Activated T-helper 2 cell treated with anti-CD3 and anti-CD28 coated beads, Interferon-gamma antibody, Interleukin-2, Interleukin-4, amounts not matched to agents 10 μg/mL and 5 μg/mL and 100 μg/mL, durations not matched to agents 14 hours and 24 hours and 36 hours (primary cell): ENCODE measurements at regions not wholly inside any gene's neighbourhood (a gene's known extent, or its start where the extent isn't known, plus 50 kb on each side); places are given as distances from the start of the nearest gene placed in this dataset.

Experiments used
- DNase-seq: peaks from one replicate; pipeline ENCODE4 v3.0.0; 2021; ENCODE audit warnings: low spot score
- H3K27ac Mint-ChIP-seq: one replicate; pipeline ENCODE4 v1.8.0; 2021; ENCODE audit warnings: mixed read lengths
- H3K27me3 Mint-ChIP-seq: one replicate; pipeline ENCODE4 v1.8.0; 2021; ENCODE audit warnings: low read depth, mixed read lengths
- H3K36me3 Mint-ChIP-seq: one replicate; pipeline ENCODE4 v1.8.0; 2021; ENCODE audit warnings: low read depth, mixed read lengths
- H3K4me1 Mint-ChIP-seq: one replicate; pipeline ENCODE4 v1.8.0; 2021; ENCODE audit warnings: low read depth, mixed read lengths
- H3K4me3 Mint-ChIP-seq: one replicate; pipeline ENCODE4 v1.8.0; 2021; ENCODE audit warnings: low read depth, mild to moderate bottlenecking, moderate library complexity, mixed read lengths
- H3K9me3 Mint-ChIP-seq: one replicate; pipeline ENCODE4 v1.8.0; 2021; ENCODE audit warnings: mixed read lengths
- intact Hi-C: fragments of 100-400 bp; cut with micrococcal nuclease; formaldehyde crosslinking; loops from one replicate; pipeline ENCODE4 v1.15.1; 2023

GRCh38 chr2:128682729-128683284, 364.1 kb upstream of the HS6ST1 start:
- Mint-ChIP-seq H3K36me3 (no peaks in the 10 kb centered on the region), H3K4me1 (peaks cover 24% of the 10 kb centered on the region), H3K27me3 (peaks cover 13% of the 10 kb centered on the region), H3K9me3 (no peaks in the 10 kb centered on the region), H3K4me3 (no peak overlapping the region), H3K27ac (no peak overlapping the region)
- intact Hi-C loops = no loop called here
- no peak for DNase-seq

- intact Hi-C loops = no loop called here
- peaks cover 6% of the 10 kb centered on the region for H3K27me3 Mint-ChIP-seq
- no peaks in the 10 kb centered on the region for H3K36me3 Mint-ChIP-seq
- DNase-seq = no peak
- H3K27ac Mint-ChIP-seq = no peak overlapping the region
- no peaks in the 10 kb centered on the region for H3K9me3 Mint-ChIP-seq
- H3K4me1 Mint-ChIP-seq = peaks cover 24% of the 10 kb centered on the region
- H3K4me3 Mint-ChIP-seq = no peak overlapping the region
Observed at GRCh38 chr2:128684523-128684922, 365.9 kb upstream of the HS6ST1 start.

- intact Hi-C loops = no loop called here
- Mint-ChIP-seq H3K27me3 (peaks cover 6% of the 10 kb centered on the region), H3K27ac (no peak overlapping the region), H3K36me3 (no peaks in the 10 kb centered on the region), H3K4me3 (no peak overlapping the region), H3K4me1 (peaks cover 24% of the 10 kb centered on the region), H3K9me3 (no peaks in the 10 kb centered on the region)
- DNase-seq = no peak
Observed at GRCh38 chr2:128685841-128686496, 367.3 kb upstream of the HS6ST1 start.

GRCh38 chr2:128686497-128686859, 367.8 kb upstream of the HS6ST1 start:
- no peaks in the 10 kb centered on the region for H3K36me3 Mint-ChIP-seq
- H3K27me3 Mint-ChIP-seq = peaks cover 4% of the 10 kb centered on the region
- H3K4me3 Mint-ChIP-seq = no peak overlapping the region
- no peak for DNase-seq
- H3K27ac Mint-ChIP-seq = no peak overlapping the region
- H3K9me3 Mint-ChIP-seq = no peaks in the 10 kb centered on the region
- intact Hi-C loops = no loop called here
- peaks cover 24% of the 10 kb centered on the region for H3K4me1 Mint-ChIP-seq

- H3K27ac Mint-ChIP-seq = no peak overlapping the region
Observed at GRCh38 chr2:128686881-128687555, 368.4 kb upstream of the HS6ST1 start.

GRCh38 chr2:128687565-128687964, 368.9 kb upstream of the HS6ST1 start:
- no peak for DNase-seq
- peaks cover 4% of the 10 kb centered on the region for H3K27me3 Mint-ChIP-seq
- H3K4me3 Mint-ChIP-seq = no peak overlapping the region
- H3K9me3 Mint-ChIP-seq = no peaks in the 10 kb centered on the region
- no peaks in the 10 kb centered on the region for H3K36me3 Mint-ChIP-seq
- peaks cover 24% of the 10 kb centered on the region for H3K4me1 Mint-ChIP-seq
- no peak overlapping the region for H3K27ac Mint-ChIP-seq
- intact Hi-C loops = no loop called here

More at GRCh38 chr2:128686881-128687555, 368.4 kb upstream of the HS6ST1 start:
- Mint-ChIP-seq H3K4me3 (no peak overlapping the region), H3K4me1 (peaks cover 24% of the 10 kb centered on the region), H3K36me3 (no peaks in the 10 kb centered on the region), H3K9me3 (no peaks in the 10 kb centered on the region), H3K27me3 (peaks cover 4% of the 10 kb centered on the region)
- intact Hi-C loops = no loop called here
- no peak for DNase-seq

DNA sequence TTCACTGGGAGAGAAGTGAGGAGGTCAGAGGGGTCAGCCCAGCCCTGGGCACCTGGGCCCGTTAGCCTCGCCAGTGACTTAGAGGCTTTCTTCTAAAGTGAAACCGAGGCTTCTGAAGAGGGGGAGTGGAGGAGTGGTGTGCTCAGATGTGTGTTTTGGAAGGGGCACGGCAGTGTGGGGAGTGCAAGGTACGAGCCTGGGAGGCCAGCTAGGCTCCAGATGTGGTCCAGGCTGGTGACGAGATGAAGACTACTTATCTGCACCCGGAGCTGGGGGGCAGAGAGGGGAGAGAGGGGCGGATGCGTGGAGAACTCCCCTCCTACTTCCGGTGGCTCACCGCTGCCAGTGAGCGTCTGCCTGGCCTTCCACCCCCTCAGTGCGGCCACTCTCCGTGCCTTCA, 371.3 kb upstream of the HS6ST1 start:
- peaks cover 24% of the 10 kb centered on the region for H3K4me1 Mint-ChIP-seq
- no peaks in the 10 kb centered on the region for H3K36me3 Mint-ChIP-seq
- H3K27me3 Mint-ChIP-seq = peaks cover 4% of the 10 kb centered on the region
- DNase-seq = no peak
- no peak overlapping the region for H3K27ac Mint-ChIP-seq
- intact Hi-C loops = no loop called here
- no peak overlapping the region for H3K4me3 Mint-ChIP-seq
- no peaks in the 10 kb centered on the region for H3K9me3 Mint-ChIP-seq

DNA sequence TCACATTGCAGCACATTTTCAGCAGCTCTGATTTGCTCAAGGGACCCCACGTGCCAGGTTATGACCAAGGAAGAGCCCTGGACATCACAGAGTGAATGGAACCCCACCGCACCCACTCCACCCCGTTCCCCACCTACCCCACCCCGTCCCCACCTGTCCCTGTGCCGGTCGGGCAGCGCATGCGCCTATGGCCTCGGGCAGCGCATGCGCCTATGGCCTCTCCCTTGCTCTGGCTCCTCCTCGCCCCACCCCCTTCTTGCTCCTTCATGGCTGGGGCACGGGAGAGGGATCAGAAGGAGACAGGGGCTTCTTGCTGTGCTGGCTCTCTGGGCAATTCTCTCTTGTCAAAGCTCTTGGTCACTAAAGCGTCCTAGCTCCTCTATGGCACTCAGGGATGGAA, 371.8 kb upstream of the HS6ST1 start:
- peaks cover 20% of the 10 kb centered on the region for H3K4me1 Mint-ChIP-seq
- no peaks in the 10 kb centered on the region for H3K36me3 Mint-ChIP-seq
- H3K4me3 Mint-ChIP-seq = no peak overlapping the region
- peaks cover 8% of the 10 kb centered on the region for H3K27me3 Mint-ChIP-seq
- no peak overlapping the region for H3K27ac Mint-ChIP-seq
- no peaks in the 10 kb centered on the region for H3K9me3 Mint-ChIP-seq
- intact Hi-C loops = no loop called here
- DNase-seq = no peak

DNA sequence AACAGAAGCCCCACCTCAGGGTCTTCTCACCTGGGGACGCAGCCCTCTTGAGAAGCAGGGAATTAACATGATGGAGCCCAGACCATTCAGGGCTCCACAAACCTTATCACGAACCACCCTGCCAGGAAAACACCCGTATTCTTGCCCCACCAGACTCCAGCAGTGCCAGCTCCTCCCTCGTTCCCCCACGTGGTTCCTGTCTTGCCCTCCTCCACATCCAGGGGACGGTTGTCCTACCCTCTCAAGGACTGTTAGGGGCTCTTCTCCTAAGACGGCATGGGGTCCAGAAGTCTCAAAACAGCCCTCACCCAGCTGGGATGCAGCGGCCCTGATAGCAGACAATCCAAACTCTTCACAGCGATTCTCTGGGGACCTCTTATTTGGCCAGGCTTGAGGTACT, 372.2 kb upstream of the HS6ST1 start:
- Mint-ChIP-seq H3K4me1 (peaks cover 16% of the 10 kb centered on the region), H3K9me3 (no peaks in the 10 kb centered on the region), H3K27me3 (peaks cover 12% of the 10 kb centered on the region), H3K27ac (no peak overlapping the region), H3K36me3 (no peaks in the 10 kb centered on the region), H3K4me3 (no peak overlapping the region)
- DNase-seq = no peak
- intact Hi-C loops = no loop called here

DNA sequence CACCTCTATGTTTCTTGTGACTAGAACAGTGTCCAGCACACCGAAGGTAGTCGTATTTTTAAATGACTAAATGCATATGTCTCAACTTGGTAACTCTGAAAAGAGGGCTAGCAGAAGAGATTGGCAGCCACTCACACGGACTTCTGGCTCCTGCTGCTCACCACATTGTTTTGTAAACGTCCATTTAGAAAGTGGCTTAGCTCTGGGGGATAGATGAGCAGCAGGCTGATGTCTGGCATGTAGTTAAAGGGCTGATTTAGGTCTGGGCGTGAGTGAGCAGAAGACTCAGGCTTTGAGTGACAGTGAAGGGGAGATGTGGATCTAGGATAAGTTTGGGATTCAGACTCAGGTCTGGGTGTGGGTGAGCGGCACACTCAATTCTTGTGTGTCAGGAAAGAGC, 372.9 kb upstream of the HS6ST1 start:
- Mint-ChIP-seq H3K4me3 (no peak overlapping the region), H3K9me3 (no peaks in the 10 kb centered on the region), H3K36me3 (no peaks in the 10 kb centered on the region), H3K4me1 (peaks cover 10% of the 10 kb centered on the region), H3K27ac (no peak overlapping the region), H3K27me3 (peaks cover 18% of the 10 kb centered on the region)
- no peak for DNase-seq
- intact Hi-C loops = no loop called here

- no peak for DNase-seq
- no peaks in the 10 kb centered on the region for H3K9me3 Mint-ChIP-seq
- H3K4me1 Mint-ChIP-seq = no peaks in the 10 kb centered on the region
- H3K36me3 Mint-ChIP-seq = no peaks in the 10 kb centered on the region
- no peak overlapping the region for H3K4me3 Mint-ChIP-seq
- H3K27ac Mint-ChIP-seq = no peak overlapping the region
- intact Hi-C loops = no loop called here
- H3K27me3 Mint-ChIP-seq = peaks cover 25% of the 10 kb centered on the region
Observed at GRCh38 chr2:128692895-128693742, 374.5 kb upstream of the HS6ST1 start.

DNA sequence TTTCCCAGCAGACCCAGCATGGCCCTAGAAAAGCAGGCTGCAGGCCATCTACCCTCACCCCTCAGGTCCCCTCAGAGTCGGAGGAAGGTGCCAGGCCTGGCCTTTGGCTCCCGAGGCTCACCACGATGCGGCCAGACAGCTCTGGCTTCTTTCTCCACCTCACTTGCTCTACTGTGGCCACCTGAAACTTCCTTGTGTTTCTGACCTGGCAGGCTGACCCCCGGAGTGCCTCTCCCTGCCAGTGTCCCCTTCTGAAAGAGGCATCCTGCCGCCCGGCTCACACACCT, 375.0 kb upstream of the HS6ST1 start:
- intact Hi-C loops = no loop called here
- no peak overlapping the region for H3K4me3 Mint-ChIP-seq
- H3K4me1 Mint-ChIP-seq = no peaks in the 10 kb centered on the region
- no peaks in the 10 kb centered on the region for H3K9me3 Mint-ChIP-seq
- H3K27me3 Mint-ChIP-seq = peaks cover 28% of the 10 kb centered on the region
- no peaks in the 10 kb centered on the region for H3K36me3 Mint-ChIP-seq
- DNase-seq = no peak
- H3K27ac Mint-ChIP-seq = no peak overlapping the region

- no peaks in the 10 kb centered on the region for H3K9me3 Mint-ChIP-seq
- H3K4me3 Mint-ChIP-seq = no peak overlapping the region
- no peak overlapping the region for H3K27ac Mint-ChIP-seq
- no peaks in the 10 kb centered on the region for H3K36me3 Mint-ChIP-seq
- intact Hi-C loops = no loop called here
- H3K4me1 Mint-ChIP-seq = no peaks in the 10 kb centered on the region
- DNase-seq = no peak
- peaks cover 40% of the 10 kb centered on the region for H3K27me3 Mint-ChIP-seq
Observed at GRCh38 chr2:128695646-128696220, 377.1 kb upstream of the HS6ST1 start.
